ENCODE measurements at regions not wholly inside any gene's neighbourhood (a gene's known extent, or its start where the extent isn't known, plus 50 kb on each side); places are given as distances from the start of the nearest gene placed in this dataset.

DNA sequence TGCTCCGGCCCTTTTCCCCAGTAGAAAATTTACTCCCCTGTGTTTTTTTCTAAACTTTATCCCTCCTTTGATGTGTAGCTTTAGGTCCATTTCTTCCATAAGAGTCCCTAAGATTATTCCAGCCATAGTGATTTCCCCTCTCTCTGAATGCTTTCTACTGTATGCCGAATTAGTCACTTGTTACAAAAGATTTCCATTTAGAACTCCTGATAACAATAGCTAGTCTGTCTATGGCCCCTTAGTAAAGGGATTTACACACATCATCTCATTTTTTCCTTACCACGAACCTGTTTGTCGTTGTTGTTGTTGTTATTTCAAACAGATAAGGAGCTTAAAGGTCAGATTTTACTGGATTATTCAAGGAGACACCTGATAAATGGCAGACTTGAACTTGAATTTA lies 256.1 kb downstream of the PAX3 start:
- TF ChIP-seq, protein P1, sequence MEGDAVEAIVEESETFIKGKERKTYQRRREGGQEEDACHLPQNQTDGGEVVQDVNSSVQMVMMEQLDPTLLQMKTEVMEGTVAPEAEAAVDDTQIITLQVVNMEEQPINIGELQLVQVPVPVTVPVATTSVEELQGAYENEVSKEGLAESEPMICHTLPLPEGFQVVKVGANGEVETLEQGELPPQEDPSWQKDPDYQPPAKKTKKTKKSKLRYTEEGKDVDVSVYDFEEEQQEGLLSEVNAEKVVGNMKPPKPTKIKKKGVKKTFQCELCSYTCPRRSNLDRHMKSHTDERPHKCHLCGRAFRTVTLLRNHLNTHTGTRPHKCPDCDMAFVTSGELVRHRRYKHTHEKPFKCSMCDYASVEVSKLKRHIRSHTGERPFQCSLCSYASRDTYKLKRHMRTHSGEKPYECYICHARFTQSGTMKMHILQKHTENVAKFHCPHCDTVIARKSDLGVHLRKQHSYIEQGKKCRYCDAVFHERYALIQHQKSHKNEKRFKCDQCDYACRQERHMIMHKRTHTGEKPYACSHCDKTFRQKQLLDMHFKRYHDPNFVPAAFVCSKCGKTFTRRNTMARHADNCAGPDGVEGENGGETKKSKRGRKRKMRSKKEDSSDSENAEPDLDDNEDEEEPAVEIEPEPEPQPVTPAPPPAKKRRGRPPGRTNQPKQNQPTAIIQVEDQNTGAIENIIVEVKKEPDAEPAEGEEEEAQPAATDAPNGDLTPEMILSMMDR (conservative IDR thresholded peaks at IDR 0.05; ENCODE audit: low read depth, low read length) = no peak
- no peak for TF ChIP-seq EZH2 (IDR thresholded peaks at IDR 0.05; ENCODE audit: borderline replicate concordance, low read depth, low read length, poor library complexity, severe bottlenecking)
